Right forelimb (tissue), 1 donor: ENCODE measurements at regions not wholly inside any gene's neighbourhood (a gene's known extent, or its start where the extent isn't known, plus 50 kb on each side); places are given as distances from the start of the nearest gene placed in this dataset.

Source experiments
- DNase-seq: peaks from one replicate; pipeline ENCODE4 v3.0.0-alpha.2; 2018

DNA sequence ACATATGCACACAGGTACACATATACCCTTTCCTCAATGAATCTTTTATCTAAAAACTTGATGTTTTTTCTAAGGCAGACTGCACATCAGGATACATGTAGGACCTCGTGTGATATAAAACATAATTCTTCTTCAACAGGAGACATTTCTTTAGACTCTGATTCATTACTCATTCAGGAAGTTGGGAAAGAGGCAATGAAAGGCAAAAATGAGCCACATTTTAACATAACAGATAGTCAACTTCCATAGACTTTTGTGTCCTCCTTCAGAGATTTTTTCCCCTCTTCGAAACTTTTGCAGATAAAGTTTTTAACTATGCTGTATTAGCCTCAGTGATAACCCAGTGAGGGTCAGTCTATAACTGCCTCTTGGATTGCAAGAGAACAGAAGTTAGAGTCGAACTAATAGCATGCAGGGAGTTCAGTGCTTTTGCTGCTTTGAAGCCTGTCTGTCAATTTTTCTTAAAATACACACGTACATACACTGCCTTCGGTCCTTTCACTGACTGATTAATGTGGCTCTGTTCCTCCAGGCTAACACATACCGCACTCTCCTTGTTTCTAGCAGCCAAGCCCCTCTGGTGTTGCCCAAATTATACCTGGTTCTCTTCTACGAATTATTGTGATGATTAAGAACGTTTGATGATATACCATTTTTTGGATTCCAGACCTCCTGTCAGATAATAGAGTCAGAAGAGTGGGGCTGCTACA is 562.5 kb upstream of the MAP3K7 start:
- DNase-seq = no peak

- DNase-seq = no peak
These were observed 557.3 kb upstream of the MAP3K7 start for GRCh38 chr6:91144126-91144525.

- no peak for DNase-seq
These were observed 555.3 kb upstream of the MAP3K7 start for GRCh38 chr6:91142154-91142553.

DNA sequence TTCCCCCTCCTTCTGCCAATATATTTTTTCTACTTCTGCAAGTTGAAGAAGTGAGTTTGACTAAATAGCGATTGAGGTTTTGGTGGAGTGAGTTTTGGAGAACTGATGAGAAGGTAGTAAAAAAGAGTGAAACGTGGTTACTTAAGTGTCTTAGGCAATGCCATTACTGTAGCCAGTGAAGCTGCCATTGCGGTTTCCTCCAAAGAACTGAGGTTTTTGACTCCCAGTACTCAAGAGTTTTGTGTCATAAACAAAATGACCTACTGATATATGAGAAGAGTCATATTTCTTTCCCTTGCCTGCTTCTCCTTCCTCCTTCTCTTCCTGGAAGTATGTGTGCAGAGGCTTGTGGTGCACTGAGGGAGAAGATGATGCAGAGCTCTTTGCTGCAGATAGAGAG is 554.5 kb upstream of the MAP3K7 start:
- no peak for DNase-seq

- DNase-seq = no peak
These were observed 553.6 kb upstream of the MAP3K7 start for GRCh38 chr6:91140449-91140848.

GRCh38 chr6:91137286-91137685 is 550.4 kb upstream of the MAP3K7 start:
- DNase-seq = no peak

GRCh38 chr6:91135406-91136103 is 548.7 kb upstream of the MAP3K7 start:
- DNase-seq = no peak

- no peak for DNase-seq
These were observed 545.6 kb upstream of the MAP3K7 start for GRCh38 chr6:91132461-91132860.

DNA sequence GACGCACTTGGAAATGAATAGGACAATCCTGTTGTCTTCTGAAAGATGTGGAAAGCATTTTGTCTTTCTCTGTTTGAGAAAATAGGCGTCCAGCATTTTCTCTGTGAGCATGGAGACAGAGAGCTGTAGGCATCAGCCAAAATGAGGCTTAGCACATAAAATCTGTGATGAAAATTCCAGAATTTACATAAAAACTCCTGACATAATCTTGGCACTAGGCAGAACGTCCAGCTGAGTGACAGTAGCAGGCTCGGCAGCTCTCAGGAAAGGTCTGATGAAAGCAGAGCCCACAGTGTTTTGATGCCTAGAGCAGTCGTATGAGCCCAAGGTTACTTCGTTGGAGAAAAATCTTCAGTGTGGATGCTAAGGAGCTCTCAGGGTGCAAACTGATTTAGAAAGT is 543.3 kb upstream of the MAP3K7 start:
- no peak for DNase-seq

GRCh38 chr6:91127752-91128151 is 540.9 kb upstream of the MAP3K7 start:
- no peak for DNase-seq

- no peak for DNase-seq
These were observed 540.0 kb upstream of the MAP3K7 start for GRCh38 chr6:91126876-91127275.

DNA sequence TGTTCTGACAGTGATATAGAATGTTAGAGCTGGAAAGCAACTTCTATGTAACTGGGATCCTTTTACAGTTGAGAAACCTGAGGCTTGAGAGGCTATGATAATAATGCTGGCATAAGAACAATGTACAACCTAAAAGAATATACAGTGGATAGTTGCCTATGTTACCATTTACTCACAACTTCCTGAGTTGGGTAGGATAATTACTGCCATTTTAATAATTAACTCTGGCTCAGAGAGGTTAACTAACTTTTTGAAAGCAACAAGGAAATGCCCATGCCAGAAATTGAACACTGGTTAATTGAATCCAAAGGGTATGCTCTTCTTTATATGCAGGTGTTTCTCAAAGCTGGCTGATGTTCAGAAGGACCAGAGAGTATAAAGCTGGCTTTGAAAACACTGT is 530.7 kb upstream of the MAP3K7 start:
- DNase-seq = no peak

DNA sequence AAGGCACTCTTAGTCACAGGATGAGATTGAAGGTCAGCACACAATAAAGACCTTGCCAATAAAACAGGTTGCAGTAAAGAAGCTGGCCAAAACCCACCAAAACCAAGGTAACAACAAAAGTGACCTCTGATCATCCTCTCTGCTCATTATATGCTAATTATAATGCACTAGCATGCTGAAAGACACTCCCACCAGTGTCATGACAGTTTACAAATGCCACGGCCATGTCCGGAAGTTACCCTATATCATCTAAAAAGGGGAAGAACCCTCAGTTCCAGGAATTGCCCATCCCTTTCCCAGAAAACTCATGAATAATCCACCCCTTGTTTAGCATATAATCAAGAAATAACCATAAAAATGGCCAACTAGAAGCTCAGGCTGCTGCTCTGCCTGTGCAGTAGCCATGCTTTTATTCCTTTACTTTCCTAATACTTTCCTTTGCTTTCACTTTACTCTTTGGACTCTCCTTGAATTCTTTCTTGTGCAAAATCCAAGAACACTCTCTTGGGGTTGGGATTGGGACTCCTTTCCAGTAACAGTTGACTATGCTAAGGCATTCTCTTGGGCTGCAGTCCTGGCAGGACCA is 527.3 kb upstream of the MAP3K7 start:
- DNase-seq = no peak

- no peak for DNase-seq
These were observed 519.2 kb upstream of the MAP3K7 start for GRCh38 chr6:91106083-91106482.

DNA sequence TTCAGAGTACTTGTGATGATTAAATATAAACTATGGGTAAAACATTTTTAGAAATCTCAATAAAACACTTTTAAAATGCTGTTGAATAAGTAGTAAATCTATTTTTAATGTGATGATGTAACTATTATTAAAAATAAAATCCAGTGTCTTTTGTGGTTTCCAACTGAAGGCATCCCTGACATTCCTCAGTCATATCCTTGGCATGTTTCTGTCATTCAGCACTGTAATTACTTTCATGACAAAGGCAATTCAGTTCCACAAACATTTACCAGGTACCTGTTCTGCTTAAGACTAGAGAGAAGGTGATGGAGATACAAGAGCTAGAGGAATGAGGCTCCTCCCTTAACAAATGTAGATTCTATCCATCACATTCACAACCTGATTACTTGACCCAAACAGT is 518.7 kb upstream of the MAP3K7 start:
- no peak for DNase-seq

DNA sequence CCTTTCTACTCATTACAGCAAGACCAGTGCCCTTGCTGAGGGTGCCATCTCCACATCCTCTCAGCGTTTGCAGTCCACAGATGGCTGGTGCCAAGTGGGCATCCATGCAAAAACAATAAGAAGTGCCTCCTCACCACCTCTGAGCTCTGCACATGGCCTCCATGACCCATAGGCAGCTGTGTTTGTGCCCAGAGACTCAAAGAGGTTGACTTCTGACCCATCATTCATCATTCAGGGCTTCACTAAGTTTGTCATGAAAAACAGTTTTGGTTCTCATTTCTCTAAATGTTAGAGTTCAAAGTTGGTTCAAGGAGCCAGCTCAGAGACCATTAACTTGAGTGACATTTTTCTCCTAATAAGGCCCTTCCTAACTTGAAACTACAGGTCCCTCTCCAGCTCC is 512.6 kb upstream of the MAP3K7 start:
- no peak for DNase-seq

DNA sequence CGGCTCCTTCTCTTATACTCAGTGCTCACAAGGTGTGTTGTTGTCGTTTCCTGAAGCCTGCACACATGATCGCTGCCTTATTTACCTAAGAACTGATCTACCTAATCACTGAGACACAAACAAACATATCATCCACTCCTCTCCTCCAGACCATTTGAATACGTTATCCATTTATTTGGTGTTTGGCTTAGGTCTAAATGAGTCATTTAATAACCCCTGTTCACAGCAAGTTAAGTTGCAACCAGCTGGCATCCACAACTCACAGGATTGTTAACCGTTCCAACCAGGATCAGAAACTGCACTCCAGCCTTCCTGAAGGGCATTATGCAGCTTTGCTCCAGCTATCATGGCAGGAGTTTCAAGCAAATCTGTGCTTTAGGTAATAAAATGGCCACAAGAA is 511.1 kb upstream of the MAP3K7 start:
- DNase-seq = no peak

DNA sequence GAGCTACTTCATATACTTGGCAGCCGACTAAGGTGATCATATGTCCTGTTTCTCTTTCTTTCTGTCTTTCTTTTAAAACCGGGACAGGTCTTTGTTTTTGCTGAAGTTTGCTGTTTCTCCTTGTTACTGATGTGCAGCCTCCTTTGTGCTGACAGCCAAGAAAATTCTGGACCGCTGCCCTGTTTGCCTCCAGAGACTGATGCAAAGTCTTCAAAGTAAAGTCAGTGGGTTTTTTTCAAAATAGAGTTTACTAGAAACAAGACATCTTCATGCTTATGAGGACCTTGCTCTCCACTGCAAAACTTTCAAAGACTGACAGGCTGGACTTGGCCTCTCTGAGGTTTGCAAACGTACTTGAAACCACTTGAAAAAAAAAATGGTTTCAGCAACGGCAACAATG is 510.5 kb upstream of the MAP3K7 start:
- peak; percentile 75 for DNase-seq

GRCh38 chr6:91094806-91095475 is 508.1 kb upstream of the MAP3K7 start:
- DNase-seq = no peak

DNA sequence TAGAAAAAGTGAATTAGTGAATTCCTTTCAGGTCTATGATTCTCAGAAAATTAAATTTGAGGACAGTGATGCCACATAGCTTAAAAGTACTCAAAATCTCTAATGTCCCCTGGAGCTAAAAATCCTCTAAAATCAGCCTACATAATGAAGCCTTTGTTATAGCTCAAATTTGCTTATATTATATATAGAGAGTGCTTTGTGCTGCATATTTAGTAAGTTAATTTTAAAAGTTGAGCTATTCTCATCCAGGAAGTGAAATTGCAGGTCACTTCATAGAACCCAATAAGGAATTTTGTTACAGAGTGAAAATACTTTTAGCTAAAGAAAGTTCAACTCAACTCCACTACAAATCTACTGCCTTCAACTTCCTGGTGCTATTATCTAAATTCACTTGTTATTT is 507.5 kb upstream of the MAP3K7 start:
- DNase-seq = no peak

- no peak for DNase-seq
These were observed 502.1 kb upstream of the MAP3K7 start for GRCh38 chr6:91088976-91089375.

DNA sequence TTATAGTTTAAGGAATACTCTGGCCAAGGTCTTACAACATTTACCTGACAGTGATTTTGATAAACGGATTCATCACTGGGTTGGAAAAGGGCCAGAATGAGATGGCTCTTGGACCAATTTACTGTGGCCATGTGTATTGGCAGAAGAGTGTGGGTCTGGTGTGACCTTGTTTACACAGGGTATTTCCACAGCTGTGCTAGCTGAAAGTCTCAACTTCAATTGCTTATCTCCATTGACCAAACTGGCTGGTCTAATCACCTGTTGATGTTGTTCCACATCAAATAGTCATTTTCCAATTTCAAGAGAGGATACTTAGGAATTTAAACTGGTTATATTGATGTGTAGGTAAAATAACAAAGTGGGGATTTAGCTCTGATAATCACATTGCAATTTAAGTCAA is 501.6 kb upstream of the MAP3K7 start:
- DNase-seq = no peak

DNA sequence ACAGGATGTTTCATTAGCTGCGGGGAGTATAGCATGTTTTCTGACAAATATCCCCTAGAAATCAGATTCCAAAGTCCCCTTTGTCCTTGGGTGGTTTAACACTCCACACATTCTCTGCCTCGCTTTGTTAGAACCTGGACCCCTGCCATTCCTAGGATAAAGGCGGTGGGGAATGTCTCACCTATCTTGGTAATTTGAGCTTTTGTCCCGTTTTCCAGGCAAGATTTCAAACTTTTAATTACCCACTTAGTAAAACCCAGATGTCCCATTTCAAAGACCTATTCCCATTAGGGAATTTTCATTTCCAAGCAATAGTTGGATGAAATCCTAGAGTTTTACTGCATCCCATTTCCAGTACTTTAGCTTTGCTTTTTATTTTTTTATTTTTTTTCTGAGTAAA is 501.0 kb upstream of the MAP3K7 start:
- DNase-seq = no peak

- DNase-seq = no peak
These were observed 496.3 kb upstream of the MAP3K7 start for GRCh38 chr6:91083211-91083610.
